ENCODE measurements at regions not wholly inside any gene's neighbourhood (a gene's known extent, or its start where the extent isn't known, plus 50 kb on each side); places are given as distances from the start of the nearest gene placed in this dataset.
"Not testable (repeated sequence)": the region's sequence is repeated elsewhere in the genome, so short reads cannot be mapped to it uniquely, and the experiment has no call there.

GRCh38 chr5:56406221-56406620 lies 173.1 kb upstream of the ANKRD55 start:
- no peak overlapping the region for H3K4me3 ChIP-seq (replicated peaks; ENCODE audit: low read depth, low read length)
- TF ChIP-seq, protein P1, sequence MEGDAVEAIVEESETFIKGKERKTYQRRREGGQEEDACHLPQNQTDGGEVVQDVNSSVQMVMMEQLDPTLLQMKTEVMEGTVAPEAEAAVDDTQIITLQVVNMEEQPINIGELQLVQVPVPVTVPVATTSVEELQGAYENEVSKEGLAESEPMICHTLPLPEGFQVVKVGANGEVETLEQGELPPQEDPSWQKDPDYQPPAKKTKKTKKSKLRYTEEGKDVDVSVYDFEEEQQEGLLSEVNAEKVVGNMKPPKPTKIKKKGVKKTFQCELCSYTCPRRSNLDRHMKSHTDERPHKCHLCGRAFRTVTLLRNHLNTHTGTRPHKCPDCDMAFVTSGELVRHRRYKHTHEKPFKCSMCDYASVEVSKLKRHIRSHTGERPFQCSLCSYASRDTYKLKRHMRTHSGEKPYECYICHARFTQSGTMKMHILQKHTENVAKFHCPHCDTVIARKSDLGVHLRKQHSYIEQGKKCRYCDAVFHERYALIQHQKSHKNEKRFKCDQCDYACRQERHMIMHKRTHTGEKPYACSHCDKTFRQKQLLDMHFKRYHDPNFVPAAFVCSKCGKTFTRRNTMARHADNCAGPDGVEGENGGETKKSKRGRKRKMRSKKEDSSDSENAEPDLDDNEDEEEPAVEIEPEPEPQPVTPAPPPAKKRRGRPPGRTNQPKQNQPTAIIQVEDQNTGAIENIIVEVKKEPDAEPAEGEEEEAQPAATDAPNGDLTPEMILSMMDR (IDR thresholded peaks at IDR 0.05; ENCODE audit: low read depth, low read length, missing control alignments), result no peak
- DNase-seq (ENCODE audit: extremely low read depth, low read depth), result no peak

DNA sequence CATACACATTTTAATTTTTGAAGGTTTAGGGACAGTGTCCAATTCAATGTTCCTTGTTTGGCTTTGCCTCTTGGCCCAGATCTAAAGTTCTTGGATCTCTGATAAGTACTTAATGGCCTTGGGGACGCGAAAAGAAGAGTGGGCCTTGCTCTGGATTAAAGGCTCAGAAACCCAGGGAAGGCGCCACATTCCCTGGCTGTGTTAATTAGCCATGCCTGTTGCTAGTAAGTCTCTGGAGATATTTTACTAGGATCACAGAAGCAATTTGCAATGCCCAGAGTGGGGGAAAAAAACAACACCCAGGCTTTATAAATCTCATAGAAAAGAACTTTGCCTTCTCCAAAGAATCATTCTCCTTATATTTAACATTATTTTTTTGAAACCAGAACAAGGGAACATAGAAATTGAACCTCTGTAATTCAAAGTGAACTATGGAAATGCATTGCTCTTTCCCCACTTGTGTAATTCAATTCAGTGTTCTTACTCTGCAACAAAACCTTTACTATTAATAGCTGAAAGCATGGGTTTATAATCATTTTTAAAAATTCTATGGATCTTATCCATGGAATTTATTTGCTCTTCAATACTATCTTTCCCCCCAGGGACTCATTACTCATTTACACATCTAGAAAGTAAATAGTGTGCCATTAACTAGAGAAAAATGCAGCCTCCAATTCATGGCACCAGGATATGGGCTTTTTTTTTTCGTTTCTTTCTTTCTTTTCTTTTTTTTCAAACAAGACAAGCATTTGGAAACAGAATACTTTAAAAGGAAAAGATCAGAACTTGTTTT lies 172.2 kb upstream of the ANKRD55 start:
- H3K4me3 ChIP-seq (replicated peaks; ENCODE audit: low read depth, low read length), result no peak overlapping the region
- DNase-seq (ENCODE audit: extremely low read depth, low read depth), result no peak
- TF ChIP-seq, protein P1 (IDR thresholded peaks at IDR 0.05; ENCODE audit: low read depth, low read length, missing control alignments), result no peak

GRCh38 chr5:56402266-56403220 lies 169.4 kb upstream of the ANKRD55 start:
- H3K4me3 ChIP-seq (replicated peaks; ENCODE audit: low read depth, low read length), result no peak overlapping the region
- no peak for DNase-seq (ENCODE audit: extremely low read depth, low read depth)
- TF ChIP-seq, protein P1 (IDR thresholded peaks at IDR 0.05; ENCODE audit: low read depth, low read length, missing control alignments), result no peak

DNA sequence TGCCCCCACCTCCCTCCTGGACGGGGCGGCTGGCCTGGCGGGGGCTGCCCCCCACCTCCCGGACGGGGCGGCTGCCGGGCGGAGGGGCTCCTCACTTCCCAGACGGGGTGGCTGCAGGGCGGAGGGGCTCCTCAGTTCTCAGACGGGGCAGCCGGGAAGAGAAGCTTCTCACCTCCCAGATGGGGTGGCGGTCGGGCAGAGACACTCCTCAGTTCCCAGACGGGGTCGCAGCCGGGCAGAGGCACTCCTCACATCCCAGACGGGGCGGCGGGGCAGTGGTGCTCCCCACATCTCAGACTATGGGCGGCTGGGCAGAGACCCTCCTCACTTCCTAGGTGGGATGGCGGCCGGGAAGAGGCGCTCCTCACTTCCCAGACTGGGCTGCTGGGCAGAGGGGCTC lies 164.7 kb upstream of the ANKRD55 start:
- DNase-seq (ENCODE audit: extremely low read depth, low read depth); H3K4me3 ChIP-seq (replicated peaks; ENCODE audit: low read depth, low read length): not testable (repeated sequence)

- TF ChIP-seq, protein P1 (IDR thresholded peaks at IDR 0.05; ENCODE audit: low read depth, low read length, missing control alignments), result no peak
- no peak overlapping the region for H3K4me3 ChIP-seq (replicated peaks; ENCODE audit: low read depth, low read length)
- no peak for DNase-seq (ENCODE audit: extremely low read depth, low read depth)
Measured at GRCh38 chr5:56396634-56397033, 163.5 kb upstream of the ANKRD55 start.

GRCh38 chr5:56389261-56389660 lies 156.1 kb upstream of the ANKRD55 start:
- DNase-seq (ENCODE audit: extremely low read depth, low read depth), result no peak
- no peak overlapping the region for H3K4me3 ChIP-seq (replicated peaks; ENCODE audit: low read depth, low read length)
- TF ChIP-seq, protein P1 (IDR thresholded peaks at IDR 0.05; ENCODE audit: low read depth, low read length, missing control alignments), result no peak
